H1 (cell line): ENCODE measurements at regions not wholly inside any gene's neighbourhood (a gene's known extent, or its start where the extent isn't known, plus 50 kb on each side); places are given as distances from the start of the nearest gene placed in this dataset.

Experiments
- CTCF ChIA-PET: fragments of 300-600 bp; sonication (Branson Sonifier 250); formaldehyde crosslinking; loops from one replicate; lab custom pipeline; 2021; ENCODE audit not compliant: partially characterized antibody; lab: Charles Lee
- POLR2A ChIA-PET: fragments of 300-600 bp; sonication (Branson Sonifier 250); formaldehyde crosslinking; loops from one replicate; lab custom pipeline; 2021; ENCODE audit warnings: inconsistent platforms; ENCODE audit not compliant: partially characterized antibody; lab: Charles Lee
- DNase-seq, 2 experiments: peaks; one replicate each; pipeline versions ENCODE4 v3.0.0 to v3.0.0-alpha.2; 2010 to 2022; ENCODE audit warnings: low spot score in 2 of 2, low read depth in 1 of 2, mixed read lengths in 1 of 2
- FAIRE-seq: peaks from 2 replicates; lab custom pipeline; 2011; peaks lifted over from hg19 to GRCh38; lab: Jason Lieb, UNC
- H2AFZ ChIP-seq: 2 replicates; pipeline ENCODE4 v1.8.1; 2012; ENCODE audit warnings: low read length, inconsistent platforms
- H2AK5ac ChIP-seq: 2 replicates; pipeline ENCODE4 v1.6.1; 2013; ENCODE audit warnings: low read depth, low read length
- H2BK120ac ChIP-seq: replicated peaks from 2 replicates; pipeline ENCODE3; 2013; ENCODE audit warnings: low read depth, low read length, inconsistent platforms
- H2BK12ac ChIP-seq: 2 replicates; pipeline ENCODE4 v1.6.1; 2013; ENCODE audit warnings: low read depth, low read length
- H2BK15ac ChIP-seq: 2 replicates; pipeline ENCODE4 v1.6.1; 2013; ENCODE audit warnings: low read length
- H2BK20ac ChIP-seq: 2 replicates; pipeline ENCODE4 v1.6.1; 2013; ENCODE audit warnings: low read length
- H2BK5ac ChIP-seq: 2 replicates; pipeline ENCODE4 v1.6.1; 2013; ENCODE audit warnings: low read depth, low read length
- H3K14ac ChIP-seq: 2 replicates; pipeline ENCODE4 v1.6.1; 2013; ENCODE audit warnings: inconsistent platforms; ENCODE audit not compliant: insufficient read length
- H3K18ac ChIP-seq: 2 replicates; pipeline ENCODE4 v1.6.1; 2013; ENCODE audit warnings: low read length; ENCODE audit errors: extremely low read depth
- H3K23ac ChIP-seq: 2 replicates; pipeline ENCODE4 v1.6.1; 2013; ENCODE audit warnings: inconsistent platforms; ENCODE audit not compliant: insufficient read length
- H3K23me2 ChIP-seq: 2 replicates; pipeline ENCODE4 v1.6.1; 2013; ENCODE audit warnings: low read depth, low read length
- H3K27ac ChIP-seq: 2 replicates; pipeline ENCODE4 v1.6.1; 2011; ENCODE audit warnings: low read depth, low read length, inconsistent platforms
- H3K27me3 ChIP-seq, 4 experiments: replicated peaks in 1 of 4; 1 replicate in 1 of 4; 2 replicates in 3 of 4; pipeline versions ENCODE4 v1.6.1 to v1.8.1; 2011 to 2013; ENCODE audit warnings: low read length in 3 of 4, mild to moderate bottlenecking in 3 of 4, inconsistent platforms in 2 of 4, mixed read lengths in 2 of 4, moderate library complexity in 1 of 4; ENCODE audit not compliant: control insufficient read depth in 3 of 4, insufficient read depth in 3 of 4; ENCODE audit errors: extremely low read depth in 1 of 4
- H3K36me3 ChIP-seq, 4 experiments: 2 replicates each; pipeline versions ENCODE4 v1.6.1 to v1.8.1; 2011 to 2013; ENCODE audit warnings: mild to moderate bottlenecking in 4 of 4, low read length in 3 of 4, moderate library complexity in 2 of 4, control low read depth in 1 of 4, inconsistent platforms in 1 of 4; ENCODE audit not compliant: insufficient read depth in 4 of 4, control insufficient read depth in 2 of 4
- H3K4ac ChIP-seq: replicated peaks from 2 replicates; pipeline ENCODE3; 2013; ENCODE audit warnings: low read length, low read depth, mixed read lengths, inconsistent platforms; ENCODE audit not compliant: insufficient read length
- H3K4me1 ChIP-seq, 4 experiments: replicated peaks in 1 of 4; 1 replicate in 1 of 4; 2 replicates in 3 of 4; pipeline versions ENCODE4 v1.6.1 to v1.8.1; 2011 to 2013; ENCODE audit warnings: low read length in 3 of 4, inconsistent platforms in 2 of 4, mixed read lengths in 1 of 4; ENCODE audit not compliant: insufficient read depth in 4 of 4, control insufficient read depth in 3 of 4
- H3K4me2 ChIP-seq, 2 experiments: 2 replicates each; pipeline versions ENCODE4 v1.6.1 to v1.8.1; 2011 to 2013; ENCODE audit warnings: low read depth in 2 of 2, low read length in 2 of 2, control low read depth in 1 of 2, inconsistent platforms in 1 of 2, mild to moderate bottlenecking in 1 of 2; ENCODE audit not compliant: insufficient read depth in 1 of 2
- H3K4me3 ChIP-seq, 4 experiments: fragments of 200-600, 300-600 bp in 1 of 4; sonication (generic), shearing (Covaris generic), sonication (Bioruptor Twin) in 1 of 4; 2 replicates each; pipeline versions ENCODE4 v1.5.1 to v1.8.1; 2011 to 2016; ENCODE audit warnings: low read length in 4 of 4, low read depth in 3 of 4, control low read depth in 2 of 4, inconsistent platforms in 2 of 4, mild to moderate bottlenecking in 2 of 4, mixed read lengths in 1 of 4, moderate library complexity in 1 of 4; ENCODE audit not compliant: insufficient read depth in 2 of 4; ENCODE audit errors: extremely low read depth in 1 of 4
- H3K56ac ChIP-seq: replicated peaks from 2 replicates; pipeline ENCODE3; 2013; ENCODE audit warnings: low read depth, mild to moderate bottlenecking, mixed read lengths, low read length, inconsistent platforms; ENCODE audit not compliant: insufficient read length
- H3K79me1 ChIP-seq: 2 replicates; pipeline ENCODE4 v1.6.1; 2013; ENCODE audit warnings: low read depth, low read length, control low read depth
- H3K79me2 ChIP-seq, 2 experiments: 2 replicates each; pipeline versions ENCODE4 v1.6.1 to v1.8.1; 2012 to 2013; ENCODE audit warnings: low read length in 2 of 2, mild to moderate bottlenecking in 2 of 2, inconsistent platforms in 1 of 2; ENCODE audit not compliant: insufficient read depth in 2 of 2, control insufficient read depth in 1 of 2
- H3K9ac ChIP-seq, 4 experiments: replicated peaks in 1 of 4; 1 replicate in 1 of 4; 2 replicates in 3 of 4; pipeline versions ENCODE4 v1.6.1 to v1.8.1; 2011 to 2013; ENCODE audit warnings: low read depth in 3 of 4, low read length in 3 of 4, control low read depth in 2 of 4, mild to moderate bottlenecking in 2 of 4, moderate library complexity in 2 of 4, inconsistent platforms in 1 of 4; ENCODE audit errors: extremely low read depth in 1 of 4
- H3K9me3 ChIP-seq, 2 experiments: 2 replicates each; pipeline versions ENCODE4 v1.6.1 to v1.8.1; 2012 to 2013; ENCODE audit warnings: mild to moderate bottlenecking in 2 of 2, moderate library complexity in 2 of 2, control low read depth in 1 of 2, inconsistent platforms in 1 of 2, low read depth in 1 of 2, low read length in 1 of 2, mixed read lengths in 1 of 2; ENCODE audit not compliant: insufficient read depth in 2 of 2
- H4K20me1 ChIP-seq, 2 experiments: replicated peaks in 1 of 2; 2 replicates each; pipeline versions ENCODE3 to v1.8.1; 2011 to 2013; ENCODE audit warnings: inconsistent platforms in 2 of 2, low read length in 2 of 2, mild to moderate bottlenecking in 1 of 2; ENCODE audit not compliant: insufficient read depth in 2 of 2, control insufficient read depth in 1 of 2
- H4K5ac ChIP-seq: 2 replicates; pipeline ENCODE4 v1.6.1; 2013; ENCODE audit warnings: low read length, low read depth, mixed read lengths, inconsistent platforms; ENCODE audit not compliant: insufficient read length
- H4K8ac ChIP-seq: 2 replicates; pipeline ENCODE4 v1.8.0; 2013; ENCODE audit warnings: mild to moderate bottlenecking, moderate library complexity, low read length, inconsistent platforms; ENCODE audit not compliant: insufficient read depth; ENCODE audit errors: extremely low read depth
- H4K91ac ChIP-seq: replicated peaks from 2 replicates; pipeline ENCODE3; 2013; ENCODE audit warnings: low read length, mixed read lengths, inconsistent platforms; ENCODE audit not compliant: insufficient read length
- CHD2 ChIP-seq: IDR thresholded peaks from 2 replicates; pipeline ENCODE4 v1.6.1; 2012; ENCODE audit warnings: low read length, improper control_type of control experiment
- CTCF ChIP-seq, 3 experiments: IDR thresholded peaks; 1 replicate in 2 of 3; 2 replicates in 1 of 3; pipeline versions ENCODE4 v1.5.1 to v1.6.1; 2011; ENCODE audit warnings: low read length in 3 of 3, mild to moderate bottlenecking in 3 of 3, inconsistent platforms in 2 of 3, low read depth in 1 of 3, moderate library complexity in 1 of 3; ENCODE audit not compliant: insufficient read depth in 1 of 3; ENCODE audit errors: control extremely low read depth in 1 of 3
- EZH2 ChIP-seq: fragments of 200-600 bp; sonication (generic); IDR thresholded peaks from 2 replicates; pipeline ENCODE4 v1.7.1; 2012; ENCODE audit warnings: low read depth, mild to moderate bottlenecking, moderate library complexity, low read length, inconsistent platforms; ENCODE audit not compliant: severe bottlenecking
- FOSL1 ChIP-seq: IDR thresholded peaks from 2 replicates; pipeline ENCODE4 v1.6.1; 2011; ENCODE audit warnings: mild to moderate bottlenecking, low read depth, low read length, moderate library complexity; ENCODE audit not compliant: insufficient read depth
- GTF2F1 ChIP-seq: IDR thresholded peaks from 2 replicates; pipeline ENCODE4 v1.6.1; 2012; ENCODE audit warnings: low read depth, low read length, improper control_type of control experiment, borderline replicate concordance
- KDM4A ChIP-seq: IDR thresholded peaks from one replicate; pipeline ENCODE4 v1.7.1; 2012; ENCODE audit warnings: low read depth, mild to moderate bottlenecking, moderate library complexity, low read length, inconsistent platforms; ENCODE audit not compliant: severe bottlenecking
- POU5F1 ChIP-seq: IDR thresholded peaks from 2 replicates; pipeline ENCODE4 v1.6.1; 2011; ENCODE audit warnings: low read depth, mild to moderate bottlenecking, low read length, moderate library complexity
- SIN3A ChIP-seq, 2 experiments: IDR thresholded peaks in 1 of 2; conservative IDR thresholded peaks in 1 of 2; 2 replicates each; pipeline ENCODE4 v1.6.1; 2011 to 2012; ENCODE audit warnings: low read length in 2 of 2, improper control_type of control experiment in 1 of 2, low read depth in 1 of 2, mild to moderate bottlenecking in 1 of 2
- SIRT6 ChIP-seq: IDR thresholded peaks from one replicate; pipeline ENCODE4 v1.7.1; 2012; ENCODE audit warnings: low read length, inconsistent platforms
- WGBS, 2 experiments: shearing (Covaris generic) in 1 of 2; methylation state at CpG; one replicate each; pipeline versions ENCODE4 v1.1.6 to v1.1.7; 2013 to 2015; ENCODE audit warnings: low lambda C conversion rate in 2 of 2, mixed read lengths in 2 of 2, inconsistent platforms in 1 of 2, low coverage in 1 of 2, missing lambda C conversion rate in 1 of 2; ENCODE audit not compliant: insufficient replicate concordance in 2 of 2, insufficient coverage in 1 of 2, insufficient read length in 1 of 2; ENCODE audit errors: extremely low coverage in 1 of 2, missing lambda C conversion rate in 1 of 2; 5-methylcytosine and 5-hydroxymethylcytosine counted together

DNA sequence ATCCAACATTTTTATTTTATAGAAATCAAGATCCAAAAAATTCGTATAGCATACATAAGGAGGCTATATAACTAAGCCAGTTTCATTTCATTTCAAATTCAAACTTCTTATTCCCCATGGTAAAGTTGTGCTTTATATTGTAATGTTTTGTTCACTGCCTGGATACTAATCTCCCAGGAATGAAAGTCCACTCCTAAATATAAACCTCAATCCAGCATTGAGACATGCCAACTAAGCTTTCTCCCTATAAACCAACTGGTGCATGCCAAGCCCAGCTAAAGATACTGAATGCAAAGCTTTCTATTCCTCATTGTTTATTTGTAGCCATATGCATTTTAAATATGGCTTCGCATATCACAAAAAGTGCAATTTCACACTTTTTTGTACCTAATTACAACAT lies 63.8 kb upstream of the INPP4B start:
- H3K4ac ChIP-seq, result no peak overlapping the region
- H4K91ac ChIP-seq, result no peak overlapping the region
- H4K20me1 ChIP-seq, result no peaks in the 10 kb centered on the region
- H2BK5ac ChIP-seq, result no peak overlapping the region
- TF ChIP-seq KDM4A (no peak), SIRT6 (no peak), GTF2F1 (no peak), POU5F1 (no peak), EZH2 (no peak), FOSL1 (no peak), SIN3A (conservative IDR thresholded peaks at IDR 0.05 in 1 of 2, IDR thresholded peaks at IDR 0.05 in 1 of 2; ENCODE audit: low read depth in 1 of 2, low read length in 2 of 2) (no peak), CTCF (IDR thresholded peaks at IDR 0.05; ENCODE audit: control extremely low read depth in 1 of 3, insufficient read depth in 1 of 3, low read depth in 1 of 3, low read length in 3 of 3) (no peak), CHD2 (no peak)
- H2BK12ac ChIP-seq, result no peak overlapping the region
- no peak overlapping the region for H2AK5ac ChIP-seq
- no peaks in the 10 kb centered on the region for H3K79me2 ChIP-seq
- H3K56ac ChIP-seq, result no peak overlapping the region
- FAIRE-seq (no peak), DNase-seq (no peak)
- H2BK15ac ChIP-seq, result no peak overlapping the region
- H3K23ac ChIP-seq, result no peak overlapping the region
- H3K27me3 ChIP-seq, result no peaks in the 10 kb centered on the region
- no peak overlapping the region for H4K8ac ChIP-seq
- H2BK120ac ChIP-seq, result no peak overlapping the region
- H3K9ac ChIP-seq, result no peak overlapping the region
- H3K9me3 ChIP-seq, result no peaks in the 10 kb centered on the region
- no peaks in the 10 kb centered on the region for H3K4me1 ChIP-seq
- no peaks in the 10 kb centered on the region for H3K79me1 ChIP-seq
- H3K4me2 ChIP-seq, result no peak overlapping the region
- H3K23me2 ChIP-seq, result no peaks in the 10 kb centered on the region
- no peak overlapping the region for H2AFZ ChIP-seq
- POLR2A ChIA-PET, result no interaction called here
- H3K27ac ChIP-seq, result no peak overlapping the region
- no peak overlapping the region for H2BK20ac ChIP-seq
- H3K14ac ChIP-seq, result no peak overlapping the region
- CTCF ChIA-PET, result interaction anchor here (1.0 kb wide), 1 partner anchor 10 kb away, joined by 3 read pairs; no protein-coding TSS in a partner anchor
- no peak overlapping the region for H4K5ac ChIP-seq
- H3K4me3 ChIP-seq, result no peak overlapping the region
- H3K18ac ChIP-seq, result no peak overlapping the region
- 89% methylated on average over 2 of the region's 2 CpGs; no CpG with 5 or more reads in 1 of the 2 experiments for WGBS, 2 experiments
- H3K36me3 ChIP-seq, result no peaks in the 10 kb centered on the region
